K562 (cell line): ENCODE measurements at regions not wholly inside any gene's neighbourhood (a gene's known extent, or its start where the extent isn't known, plus 50 kb on each side); places are given as distances from the start of the nearest gene placed in this dataset.

Experiments used
- BRCA1 ChIP-seq, 2 experiments: fragments of 450-650 bp in 1 of 2; sonication (generic) in 1 of 2; formaldehyde crosslinking in 1 of 2; IDR thresholded peaks; 2 replicates each; pipeline versions ENCODE4 v1.5.0 to v1.6.1; 2017 to 2020; ENCODE audit warnings: mild to moderate bottlenecking in 1 of 2, missing genetic modification reagents in 1 of 2
- EP300 ChIP-seq: IDR thresholded peaks from 2 replicates; pipeline ENCODE4 v1.6.1; 2012; ENCODE audit warnings: low read length, improper control_type of control experiment
- ESRRA ChIP-seq: fragments of 450-650 bp; IDR thresholded peaks from 2 replicates; pipeline ENCODE4 v1.6.1; 2014; ENCODE audit warnings: low read depth, mild to moderate bottlenecking, moderate library complexity, borderline replicate concordance
- FOXK2 ChIP-seq, 2 experiments: fragments of 450-650 bp; IDR thresholded peaks in 1 of 2; conservative IDR thresholded peaks in 1 of 2; 2 replicates each; pipeline ENCODE4 v1.6.1; 2016; ENCODE audit warnings: low read depth in 2 of 2, mild to moderate bottlenecking in 1 of 2
- GATAD2A ChIP-seq: fragments of 450-650 bp; IDR thresholded peaks from 2 replicates; pipeline ENCODE4 v1.6.1; 2017
- MAFF ChIP-seq: IDR thresholded peaks from 2 replicates; pipeline ENCODE4 v1.6.1; 2012; ENCODE audit warnings: low read length, improper control_type of control experiment
- MED1 ChIP-seq: sonication (generic); formaldehyde crosslinking; IDR thresholded peaks from 2 replicates; pipeline ENCODE4 v1.8.1; 2023; ENCODE audit warnings: missing genetic modification reagents, borderline replicate concordance
- POLR2A ChIP-seq: fragments of 450-650 bp; conservative IDR thresholded peaks from 2 replicates; pipeline ENCODE4 v1.6.1; 2016
- TEAD4 ChIP-seq, 2 experiments: sonication (generic) in 1 of 2; formaldehyde crosslinking in 1 of 2; IDR thresholded peaks; 2 replicates each; pipeline versions ENCODE4 v1.6.1 to v1.8.0; 2012 to 2022; ENCODE audit warnings: borderline replicate concordance in 1 of 2, inconsistent platforms in 1 of 2, low read length in 1 of 2, mild to moderate bottlenecking in 1 of 2, missing genetic modification reagents in 1 of 2
- ZBTB8A ChIP-seq: fragments of 450-650 bp; IDR thresholded peaks from 2 replicates; pipeline ENCODE4 v1.6.1; 2018; ENCODE audit warnings: mild to moderate bottlenecking, moderate library complexity; ENCODE audit not compliant: partially characterized antibody
- TF ChIP-seq, protein P1 (sequence below), 3 experiments: IDR thresholded peaks in 2 of 3; conservative IDR thresholded peaks in 1 of 3; 2 replicates each; pipeline ENCODE4 v1.5.1; 2011 to 2012; ENCODE audit warnings: low read length in 3 of 3, mild to moderate bottlenecking in 3 of 3, control low read depth in 2 of 3, improper control_type of control experiment in 1 of 3, inconsistent platforms in 1 of 3, low read depth in 1 of 3, mixed read lengths in 1 of 3, moderate library complexity in 1 of 3; ENCODE audit not compliant: insufficient read depth in 2 of 3
- TF ChIP-seq, protein P2 (sequence below): sonication (generic); formaldehyde crosslinking; IDR thresholded peaks from 2 replicates; pipeline ENCODE4 v1.8.1; 2023; ENCODE audit warnings: mild to moderate bottlenecking, missing genetic modification reagents
- TF ChIP-seq, protein P3 (sequence below): IDR thresholded peaks from 2 replicates; pipeline ENCODE4 v1.6.1; 2014; ENCODE audit warnings: antibody characterized with exemption
- TF ChIP-seq, protein P4 (sequence below): sonication (generic); formaldehyde crosslinking; IDR thresholded peaks from 2 replicates; pipeline ENCODE4 v1.8.0; 2022; ENCODE audit warnings: mild to moderate bottlenecking, missing genetic modification reagents

DNA sequence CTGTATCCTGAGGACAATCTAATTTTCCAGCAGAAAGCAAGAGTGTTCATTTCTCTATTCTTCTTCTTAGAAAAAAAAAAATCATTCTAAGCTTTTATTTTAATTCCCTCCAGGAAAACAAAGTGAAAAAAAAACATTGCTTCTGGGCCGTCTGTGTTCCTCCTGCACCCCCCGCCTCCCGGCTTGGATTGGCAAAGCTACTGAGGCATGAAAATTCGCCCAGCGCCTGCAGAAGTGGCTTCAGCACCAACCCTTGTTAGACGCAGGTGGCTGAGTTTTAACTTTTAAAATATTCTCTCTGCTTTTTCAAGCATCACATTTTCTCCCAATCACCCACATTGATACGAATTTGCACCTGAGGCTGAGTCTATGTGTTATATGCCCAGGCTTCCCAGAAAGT lies 401.6 kb downstream of the BRD1 start:
- TF ChIP-seq POLR2A: no peak
- no peak for TF ChIP-seq FOXK2 (conservative IDR thresholded peaks at IDR 0.05 in 1 of 2, IDR thresholded peaks at IDR 0.05 in 1 of 2; ENCODE audit: low read depth in 2 of 2)
- TF ChIP-seq MAFF: no peak
- TF ChIP-seq, protein P1, sequence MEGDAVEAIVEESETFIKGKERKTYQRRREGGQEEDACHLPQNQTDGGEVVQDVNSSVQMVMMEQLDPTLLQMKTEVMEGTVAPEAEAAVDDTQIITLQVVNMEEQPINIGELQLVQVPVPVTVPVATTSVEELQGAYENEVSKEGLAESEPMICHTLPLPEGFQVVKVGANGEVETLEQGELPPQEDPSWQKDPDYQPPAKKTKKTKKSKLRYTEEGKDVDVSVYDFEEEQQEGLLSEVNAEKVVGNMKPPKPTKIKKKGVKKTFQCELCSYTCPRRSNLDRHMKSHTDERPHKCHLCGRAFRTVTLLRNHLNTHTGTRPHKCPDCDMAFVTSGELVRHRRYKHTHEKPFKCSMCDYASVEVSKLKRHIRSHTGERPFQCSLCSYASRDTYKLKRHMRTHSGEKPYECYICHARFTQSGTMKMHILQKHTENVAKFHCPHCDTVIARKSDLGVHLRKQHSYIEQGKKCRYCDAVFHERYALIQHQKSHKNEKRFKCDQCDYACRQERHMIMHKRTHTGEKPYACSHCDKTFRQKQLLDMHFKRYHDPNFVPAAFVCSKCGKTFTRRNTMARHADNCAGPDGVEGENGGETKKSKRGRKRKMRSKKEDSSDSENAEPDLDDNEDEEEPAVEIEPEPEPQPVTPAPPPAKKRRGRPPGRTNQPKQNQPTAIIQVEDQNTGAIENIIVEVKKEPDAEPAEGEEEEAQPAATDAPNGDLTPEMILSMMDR (IDR thresholded peaks at IDR 0.05 in 2 of 3, conservative IDR thresholded peaks at IDR 0.05 in 1 of 3; ENCODE audit: insufficient read depth in 2 of 3, low read depth in 1 of 3, low read length in 3 of 3): no peak
- no peak for TF ChIP-seq ZBTB8A
- no peak for TF ChIP-seq ESRRA
- TF ChIP-seq, protein P2, sequence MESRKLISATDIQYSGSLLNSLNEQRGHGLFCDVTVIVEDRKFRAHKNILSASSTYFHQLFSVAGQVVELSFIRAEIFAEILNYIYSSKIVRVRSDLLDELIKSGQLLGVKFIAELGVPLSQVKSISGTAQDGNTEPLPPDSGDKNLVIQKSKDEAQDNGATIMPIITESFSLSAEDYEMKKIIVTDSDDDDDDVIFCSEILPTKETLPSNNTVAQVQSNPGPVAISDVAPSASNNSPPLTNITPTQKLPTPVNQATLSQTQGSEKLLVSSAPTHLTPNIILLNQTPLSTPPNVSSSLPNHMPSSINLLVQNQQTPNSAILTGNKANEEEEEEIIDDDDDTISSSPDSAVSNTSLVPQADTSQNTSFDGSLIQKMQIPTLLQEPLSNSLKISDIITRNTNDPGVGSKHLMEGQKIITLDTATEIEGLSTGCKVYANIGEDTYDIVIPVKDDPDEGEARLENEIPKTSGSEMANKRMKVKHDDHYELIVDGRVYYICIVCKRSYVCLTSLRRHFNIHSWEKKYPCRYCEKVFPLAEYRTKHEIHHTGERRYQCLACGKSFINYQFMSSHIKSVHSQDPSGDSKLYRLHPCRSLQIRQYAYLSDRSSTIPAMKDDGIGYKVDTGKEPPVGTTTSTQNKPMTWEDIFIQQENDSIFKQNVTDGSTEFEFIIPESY: no peak
- TF ChIP-seq, protein P3, sequence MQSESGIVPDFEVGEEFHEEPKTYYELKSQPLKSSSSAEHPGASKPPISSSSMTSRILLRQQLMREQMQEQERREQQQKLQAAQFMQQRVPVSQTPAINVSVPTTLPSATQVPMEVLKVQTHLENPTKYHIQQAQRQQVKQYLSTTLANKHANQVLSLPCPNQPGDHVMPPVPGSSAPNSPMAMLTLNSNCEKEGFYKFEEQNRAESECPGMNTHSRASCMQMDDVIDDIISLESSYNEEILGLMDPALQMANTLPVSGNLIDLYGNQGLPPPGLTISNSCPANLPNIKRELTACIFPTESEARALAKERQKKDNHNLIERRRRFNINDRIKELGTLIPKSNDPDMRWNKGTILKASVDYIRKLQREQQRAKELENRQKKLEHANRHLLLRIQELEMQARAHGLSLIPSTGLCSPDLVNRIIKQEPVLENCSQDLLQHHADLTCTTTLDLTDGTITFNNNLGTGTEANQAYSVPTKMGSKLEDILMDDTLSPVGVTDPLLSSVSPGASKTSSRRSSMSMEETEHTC: no peak
- no peak for TF ChIP-seq TEAD4 (IDR thresholded peaks at IDR 0.05; ENCODE audit: low read length)
- TF ChIP-seq TEAD4 (CRISPR knock-in tag; IDR thresholded peaks at IDR 0.05; ENCODE audit: borderline replicate concordance): no peak
- TF ChIP-seq BRCA1 (IDR thresholded peaks at IDR 0.05): no peak
- TF ChIP-seq BRCA1 (CRISPR knock-in tag; IDR thresholded peaks at IDR 0.05): no peak
- TF ChIP-seq MED1 (CRISPR knock-in tag): no peak
- TF ChIP-seq, protein P4, sequence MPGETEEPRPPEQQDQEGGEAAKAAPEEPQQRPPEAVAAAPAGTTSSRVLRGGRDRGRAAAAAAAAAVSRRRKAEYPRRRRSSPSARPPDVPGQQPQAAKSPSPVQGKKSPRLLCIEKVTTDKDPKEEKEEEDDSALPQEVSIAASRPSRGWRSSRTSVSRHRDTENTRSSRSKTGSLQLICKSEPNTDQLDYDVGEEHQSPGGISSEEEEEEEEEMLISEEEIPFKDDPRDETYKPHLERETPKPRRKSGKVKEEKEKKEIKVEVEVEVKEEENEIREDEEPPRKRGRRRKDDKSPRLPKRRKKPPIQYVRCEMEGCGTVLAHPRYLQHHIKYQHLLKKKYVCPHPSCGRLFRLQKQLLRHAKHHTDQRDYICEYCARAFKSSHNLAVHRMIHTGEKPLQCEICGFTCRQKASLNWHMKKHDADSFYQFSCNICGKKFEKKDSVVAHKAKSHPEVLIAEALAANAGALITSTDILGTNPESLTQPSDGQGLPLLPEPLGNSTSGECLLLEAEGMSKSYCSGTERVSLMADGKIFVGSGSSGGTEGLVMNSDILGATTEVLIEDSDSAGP (CRISPR knock-in tag): no peak
- no peak for TF ChIP-seq GATAD2A
- TF ChIP-seq EP300: no peak
